GM18526 (cell line): ENCODE measurements at regions not wholly inside any gene's neighbourhood (a gene's known extent, or its start where the extent isn't known, plus 50 kb on each side); places are given as distances from the start of the nearest gene placed in this dataset.

ENCODE experiments used
- POLR2A ChIP-seq: IDR thresholded peaks from 3 replicates; pipeline ENCODE4 v1.6.1; 2011; ENCODE audit not compliant: insufficient read length; ENCODE audit errors: extremely low read depth

GRCh38 chrX:2583194-2584162 lies 82.7 kb upstream of the DHRSX start:
- no peak for TF ChIP-seq POLR2A

- no peak for TF ChIP-seq POLR2A
These were observed 81.9 kb upstream of the DHRSX start for GRCh38 chrX:2582667-2583066.

- TF ChIP-seq POLR2A = no peak
These were observed 80.5 kb upstream of the DHRSX start for GRCh38 chrX:2581296-2581695.

GRCh38 chrX:2578864-2579263 lies 78.1 kb upstream of the DHRSX start:
- TF ChIP-seq POLR2A = no peak

- TF ChIP-seq POLR2A = no peak
These were observed 77.2 kb upstream of the DHRSX start for GRCh38 chrX:2577844-2578466.

- TF ChIP-seq POLR2A = no peak
These were observed 76.0 kb upstream of the DHRSX start for GRCh38 chrX:2576793-2577192.

GRCh38 chrX:2574271-2574670 lies 73.5 kb upstream of the DHRSX start:
- no peak for TF ChIP-seq POLR2A

- no peak for TF ChIP-seq POLR2A
These were observed 72.0 kb upstream of the DHRSX start for GRCh38 chrX:2572740-2573139.

GRCh38 chrX:2568125-2568524 lies 67.3 kb upstream of the DHRSX start:
- no peak for TF ChIP-seq POLR2A

GRCh38 chrX:2566055-2566454 lies 65.3 kb upstream of the DHRSX start:
- no peak for TF ChIP-seq POLR2A

GRCh38 chrX:2561456-2561855 lies 60.7 kb upstream of the DHRSX start:
- TF ChIP-seq POLR2A = no peak

GRCh38 chrX:2559124-2559523 lies 58.3 kb upstream of the DHRSX start:
- no peak for TF ChIP-seq POLR2A

GRCh38 chrX:2554891-2555290 lies 54.1 kb upstream of the DHRSX start:
- no peak for TF ChIP-seq POLR2A

- no peak for TF ChIP-seq POLR2A
These were observed 51.9 kb upstream of the DHRSX start for GRCh38 chrX:2552621-2553201.

GRCh38 chrX:2550328-2551020 lies 49.7 kb upstream of the DHRSX start:
- TF ChIP-seq POLR2A = no peak
